ENCODE measurements at regions not wholly inside any gene's neighbourhood (a gene's known extent, or its start where the extent isn't known, plus 50 kb on each side); places are given as distances from the start of the nearest gene placed in this dataset.

DNA sequence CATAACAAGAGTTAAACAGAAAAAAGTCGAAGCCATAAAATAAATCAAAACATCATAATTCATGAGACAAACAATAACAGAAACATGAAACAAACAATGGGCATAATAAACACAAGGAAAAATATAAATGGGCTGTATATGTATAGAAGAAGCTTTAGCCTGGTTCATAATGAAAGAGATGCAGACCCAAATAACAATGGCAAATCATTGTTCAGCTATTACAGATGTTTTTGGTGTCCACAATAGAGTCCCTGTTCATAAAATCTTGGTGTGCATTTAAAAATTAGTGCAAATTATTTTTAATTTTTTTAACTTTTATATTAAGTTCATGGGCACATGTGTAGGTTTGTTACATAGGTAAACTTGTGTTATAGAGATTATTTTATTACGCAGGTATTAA is 1185.9 kb upstream of the B3GALT2 start:
- H3K9ac ChIP-seq (ENCODE audit: insufficient read depth in 1 of 2, low read depth in 2 of 2, low read length in 2 of 2): no peak overlapping the region
- CTCF ChIA-PET (ENCODE audit: low intra/inter-chr PET ratio): no interaction called here
- no TSS peak for BruUV-seq (replicated peaks)
- H3K4me1 ChIP-seq (replicated peaks in 1 of 2; ENCODE audit: control insufficient read depth in 2 of 2, insufficient read depth in 2 of 2, low read length in 2 of 2): no peaks in the 10 kb centered on the region
- ATAC-seq (no peak), FAIRE-seq (no peak), DNase-seq (ENCODE audit: extremely low read depth in 1 of 4, low spot score in 3 of 4) (no peak)
- no peaks in the 10 kb centered on the region for H3K36me3 ChIP-seq (ENCODE audit: control insufficient read depth, insufficient read depth, low read length)
- in situ Hi-C loops (cut with MboI) (no loop called here), intact Hi-C loops (cut with micrococcal nuclease) (no loop called here)
- H3K9me3 ChIP-seq (replicated peaks; ENCODE audit: control insufficient read depth, insufficient read depth, low read depth, low read length): no peaks in the 10 kb centered on the region
- POLR2A ChIA-PET: no interaction called here
- H3K9me1 ChIP-seq (ENCODE audit: control insufficient read depth, insufficient read depth, low read length): no peaks in the 10 kb centered on the region
- no peaks in the 10 kb centered on the region for H3K79me2 ChIP-seq (ENCODE audit: control insufficient read depth, insufficient read depth, low read length)
- no peak overlapping the region for H3K4me2 ChIP-seq (ENCODE audit: insufficient read depth, low read length)
- no peak for TF ChIP-seq CBX8 (IDR thresholded peaks at IDR 0.05; ENCODE audit: borderline replicate concordance, extremely low read depth, low read depth, low read length, poor library complexity, severe bottlenecking)
- no peak for TF ChIP-seq ZNF592 (IDR thresholded peaks at IDR 0.05)
- TF ChIP-seq ETV5 (CRISPR knock-in tag; IDR thresholded peaks at IDR 0.05; ENCODE audit: low read depth): no peak
- no peak for TF ChIP-seq ZNF644 (tag; IDR thresholded peaks at IDR 0.05; ENCODE audit: low read depth)
- no peak for TF ChIP-seq MTA3 (IDR thresholded peaks at IDR 0.05; ENCODE audit: borderline replicate concordance)
- TF ChIP-seq, protein P1, sequence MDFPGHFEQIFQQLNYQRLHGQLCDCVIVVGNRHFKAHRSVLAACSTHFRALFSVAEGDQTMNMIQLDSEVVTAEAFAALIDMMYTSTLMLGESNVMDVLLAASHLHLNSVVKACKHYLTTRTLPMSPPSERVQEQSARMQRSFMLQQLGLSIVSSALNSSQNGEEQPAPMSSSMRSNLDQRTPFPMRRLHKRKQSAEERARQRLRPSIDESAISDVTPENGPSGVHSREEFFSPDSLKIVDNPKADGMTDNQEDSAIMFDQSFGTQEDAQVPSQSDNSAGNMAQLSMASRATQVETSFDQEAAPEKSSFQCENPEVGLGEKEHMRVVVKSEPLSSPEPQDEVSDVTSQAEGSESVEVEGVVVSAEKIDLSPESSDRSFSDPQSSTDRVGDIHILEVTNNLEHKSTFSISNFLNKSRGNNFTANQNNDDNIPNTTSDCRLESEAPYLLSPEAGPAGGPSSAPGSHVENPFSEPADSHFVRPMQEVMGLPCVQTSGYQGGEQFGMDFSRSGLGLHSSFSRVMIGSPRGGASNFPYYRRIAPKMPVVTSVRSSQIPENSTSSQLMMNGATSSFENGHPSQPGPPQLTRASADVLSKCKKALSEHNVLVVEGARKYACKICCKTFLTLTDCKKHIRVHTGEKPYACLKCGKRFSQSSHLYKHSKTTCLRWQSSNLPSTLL (IDR thresholded peaks at IDR 0.05): no peak
- TF ChIP-seq U2AF2 (optimal IDR thresholded peaks at IDR 0.05; ENCODE audit: low read depth, low read length): no peak
- no peak for TF ChIP-seq ZNF695 (CRISPR knock-in tag; IDR thresholded peaks at IDR 0.05)
- no peak for TF ChIP-seq CREBBP (IDR thresholded peaks at IDR 0.05; ENCODE audit: low read depth, low read length)
- TF ChIP-seq MAZ (CRISPR knock-in tag; conservative IDR thresholded peaks at IDR 0.05 in 1 of 2, IDR thresholded peaks at IDR 0.05 in 1 of 2): no peak
- TF ChIP-seq SMC3 (conservative IDR thresholded peaks at IDR 0.05; ENCODE audit: insufficient read depth, low read depth, low read length): no peak
- TF ChIP-seq HEY1 (CRISPR knock-in tag; IDR thresholded peaks at IDR 0.05; ENCODE audit: borderline replicate concordance): no peak
- no peaks in the 10 kb centered on the region for H4K20me1 ChIP-seq (replicated peaks; ENCODE audit: control insufficient read depth, insufficient read depth, low read length)
- H3K4me3 ChIP-seq: no peak overlapping the region
- H3K27me3 ChIP-seq (ENCODE audit: control insufficient read depth in 2 of 2, insufficient read depth in 2 of 2, low read length in 2 of 2): no peaks in the 10 kb centered on the region
- H3K27ac ChIP-seq (ENCODE audit: extremely low read depth, low read depth, low read length): no peak overlapping the region
- 4% methylated on average over 2 of the region's 2 CpGs for WGBS (ENCODE audit: insufficient coverage, low coverage, missing lambda C conversion rate)
- H2AFZ ChIP-seq (ENCODE audit: low read depth, low read length): no peak overlapping the region

Data from K562 (cell line).